ENCODE measurements at regions not wholly inside any gene's neighbourhood (a gene's known extent, or its start where the extent isn't known, plus 50 kb on each side); places are given as distances from the start of the nearest gene placed in this dataset.
"Not testable (repeated sequence)": the region's sequence is repeated elsewhere in the genome, so short reads cannot be mapped to it uniquely, and the experiment has no call there.

DNA sequence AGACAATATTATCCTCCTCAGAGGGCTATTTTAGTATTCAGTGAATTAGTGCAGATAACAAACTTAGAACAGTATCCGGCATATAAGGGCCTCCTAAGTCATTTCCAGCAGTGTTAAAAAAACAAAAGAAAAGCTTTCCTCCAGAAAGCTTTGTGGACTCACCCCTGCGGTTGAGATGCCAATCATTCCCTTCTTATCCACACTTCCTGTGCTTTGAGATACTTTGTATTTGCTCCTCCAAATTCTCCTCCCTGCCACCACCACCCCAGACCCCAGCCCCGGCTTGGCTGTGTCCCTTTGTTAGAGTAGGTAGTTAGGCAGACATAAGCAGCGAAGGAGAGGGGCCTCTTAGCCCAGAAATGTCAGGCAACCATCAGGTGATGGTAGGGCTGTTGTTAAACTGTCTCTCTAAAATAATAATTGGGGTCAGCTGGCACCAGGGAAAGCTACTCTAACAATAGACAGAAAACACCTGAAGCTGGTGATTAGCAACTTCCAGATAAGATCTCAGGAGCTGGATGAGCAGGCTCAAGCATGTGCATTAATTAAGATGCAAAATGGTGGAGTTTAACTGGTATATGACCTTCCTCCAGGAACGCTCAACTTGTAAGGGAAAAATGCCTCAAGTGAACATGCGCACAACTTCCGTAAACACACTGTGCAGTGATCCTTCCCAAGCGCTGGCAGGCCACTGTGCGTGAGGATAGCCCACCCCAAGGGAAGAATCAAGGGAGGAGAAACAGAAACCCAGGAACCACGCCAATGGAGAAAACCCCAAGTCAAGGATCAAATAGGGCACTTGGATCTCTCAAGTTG is 152.1 kb upstream of the EEA1 start:
- no peak for DNase-seq

DNA sequence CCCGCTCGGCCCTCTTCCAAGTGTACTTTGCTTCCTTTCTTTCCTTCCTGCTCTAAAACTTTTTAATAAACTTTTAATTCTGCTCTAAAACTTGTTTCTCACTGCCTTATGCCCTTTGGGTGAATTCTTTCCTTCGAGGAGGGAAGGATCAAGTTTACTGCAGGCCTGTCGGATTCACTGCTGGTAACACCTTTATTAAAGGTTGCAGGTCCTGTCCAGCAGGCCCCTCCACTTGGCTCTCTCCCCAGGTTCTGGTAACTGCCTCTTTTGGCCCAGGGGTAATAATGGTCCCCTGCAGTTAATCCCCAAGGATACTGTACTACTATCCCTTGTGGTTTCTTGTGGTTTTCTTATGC is 152.7 kb upstream of the EEA1 start:
- no peak for DNase-seq

- no peak for DNase-seq
These were observed 156.5 kb upstream of the EEA1 start for GRCh38 chr12:93085383-93086287.

- no peak for DNase-seq
These were observed 157.2 kb upstream of the EEA1 start for GRCh38 chr12:93086288-93086727.

GRCh38 chr12:93087840-93088610 is 158.9 kb upstream of the EEA1 start:
- no peak for DNase-seq

DNA sequence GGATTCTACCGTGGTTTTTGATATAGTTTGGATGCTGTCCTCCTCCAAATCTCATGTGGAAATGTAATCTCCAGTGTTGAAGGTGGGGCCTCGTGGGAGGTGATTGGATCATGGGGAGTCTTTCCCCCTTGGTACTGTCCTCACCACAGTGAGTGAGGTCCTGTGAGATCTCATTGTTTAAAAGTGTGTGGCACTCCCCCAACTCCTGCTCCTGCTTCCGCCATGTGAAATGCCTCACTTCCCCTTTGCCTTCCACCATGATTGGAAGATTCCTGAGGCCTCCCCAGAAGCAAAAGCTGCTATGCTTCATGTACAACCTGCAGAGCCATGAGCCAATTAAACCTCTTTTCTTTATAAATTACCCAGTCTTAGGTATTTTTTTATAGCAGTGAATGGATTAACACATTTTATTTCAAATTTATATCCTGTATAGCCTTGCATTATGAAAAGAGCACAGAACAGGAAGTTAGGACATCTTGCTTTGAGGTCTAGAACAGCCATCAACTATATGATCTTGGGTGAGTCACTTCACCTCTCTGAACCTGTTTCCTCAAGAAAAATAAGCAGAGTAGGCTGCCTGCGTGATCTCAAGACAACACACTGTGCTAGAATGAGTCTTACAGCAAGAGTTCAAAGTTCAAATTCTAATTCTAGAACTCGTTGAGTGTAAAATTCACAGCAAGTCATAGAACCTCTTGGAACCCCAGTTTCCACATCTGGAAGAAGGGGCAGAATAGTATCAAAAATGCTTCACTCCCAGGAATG is 160.9 kb upstream of the EEA1 start:
- DNase-seq: peak in 1 of 5 donors; percentile 65

- no peak for DNase-seq
These were observed 161.7 kb upstream of the EEA1 start for GRCh38 chr12:93090731-93091172.

DNA sequence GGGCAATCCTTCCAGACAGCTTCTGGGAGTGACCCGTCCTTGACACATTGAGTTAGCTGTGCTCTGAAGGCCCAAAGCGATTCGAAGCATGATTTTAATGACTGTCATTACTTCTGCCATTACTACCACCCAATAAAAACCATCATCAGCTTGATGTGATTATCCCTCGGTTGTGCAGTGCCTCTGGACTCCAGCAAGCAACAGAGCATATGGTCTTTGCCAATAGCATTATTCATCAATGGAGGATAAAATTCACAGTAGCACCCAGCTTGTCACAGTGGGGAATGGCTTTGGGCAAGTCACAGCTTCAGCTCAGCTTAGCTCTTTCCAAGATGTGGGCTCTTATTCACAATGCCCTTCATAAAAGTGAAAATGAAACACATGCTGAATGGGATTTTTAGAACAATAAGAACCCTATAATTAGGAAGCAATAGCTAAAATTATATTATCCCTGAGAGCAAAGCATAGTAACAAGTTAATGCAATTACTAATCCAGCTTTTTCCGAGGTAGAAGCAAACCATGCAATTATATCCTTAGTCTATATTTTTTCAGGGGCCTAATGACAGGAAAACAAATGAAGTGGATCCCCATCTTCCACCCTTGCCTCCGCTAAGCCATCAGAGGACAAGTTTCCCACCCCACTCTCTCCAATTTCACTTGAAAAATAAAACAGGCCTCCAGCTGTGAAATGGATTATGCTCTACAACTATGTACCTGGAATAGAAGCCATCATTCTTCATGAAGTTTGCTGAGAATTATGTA is 163.0 kb upstream of the EEA1 start:
- no peak for DNase-seq

- no peak for DNase-seq
These were observed 163.5 kb upstream of the EEA1 start for GRCh38 chr12:93092649-93092945.

DNA sequence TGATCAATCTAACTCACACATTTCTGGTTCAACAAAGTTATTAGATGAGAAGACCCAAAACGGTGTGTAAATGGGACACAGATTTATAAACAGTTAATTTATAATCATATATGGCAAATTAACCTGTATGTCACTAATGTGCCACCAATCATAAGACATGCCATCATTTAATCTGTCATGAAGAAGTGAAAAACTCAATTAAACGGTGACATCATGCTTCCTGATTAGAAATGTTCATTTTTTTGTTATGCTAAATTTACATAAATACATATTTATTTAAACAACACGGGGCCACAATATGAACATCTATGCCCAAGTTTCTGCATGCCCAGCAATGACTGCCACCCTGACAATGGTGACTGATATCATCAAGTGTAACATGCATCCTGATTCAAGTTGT is 164.1 kb upstream of the EEA1 start:
- no peak for DNase-seq

DNA sequence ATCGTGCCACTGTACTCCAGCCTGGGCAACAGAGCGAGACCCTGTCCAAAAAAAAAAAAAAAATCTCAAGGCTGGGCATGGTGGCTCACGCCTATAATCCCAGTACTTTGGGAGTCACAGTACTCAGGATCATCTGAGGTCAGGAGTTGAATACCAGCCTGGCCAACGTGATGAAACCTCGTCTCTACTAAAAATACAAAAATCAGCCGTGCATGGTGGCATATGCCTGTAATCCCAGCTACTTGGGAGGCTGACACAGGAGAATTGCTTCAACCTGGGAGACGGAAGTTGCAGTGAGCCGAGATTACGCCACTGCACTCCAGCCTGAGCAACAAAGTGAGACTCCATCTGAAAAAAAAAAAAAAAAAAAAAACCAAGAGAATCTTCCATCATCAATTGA is 165.1 kb upstream of the EEA1 start:
- DNase-seq: not testable (repeated sequence)

- DNase-seq: no peak
These were observed 166.1 kb upstream of the EEA1 start for GRCh38 chr12:93094988-93095737.

DNA sequence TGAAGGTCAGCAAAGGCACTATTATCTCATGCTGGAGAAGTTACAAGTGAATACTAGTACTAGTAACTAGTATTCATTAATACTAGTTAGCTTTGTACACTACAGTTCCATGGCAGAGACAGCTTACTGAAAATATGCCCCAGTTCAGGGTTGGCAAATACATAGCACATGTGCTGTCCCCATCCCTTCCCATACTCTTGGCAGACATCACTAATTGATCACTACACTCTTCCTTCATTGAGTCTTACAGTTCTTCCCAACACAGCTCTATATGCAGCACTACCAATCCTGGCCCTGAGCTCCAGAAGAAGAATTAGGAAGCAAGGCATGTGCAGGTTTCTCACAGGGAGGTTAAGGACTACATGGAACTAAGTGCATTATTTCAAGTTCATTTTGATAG is 168.3 kb upstream of the EEA1 start:
- DNase-seq: no peak

DNA sequence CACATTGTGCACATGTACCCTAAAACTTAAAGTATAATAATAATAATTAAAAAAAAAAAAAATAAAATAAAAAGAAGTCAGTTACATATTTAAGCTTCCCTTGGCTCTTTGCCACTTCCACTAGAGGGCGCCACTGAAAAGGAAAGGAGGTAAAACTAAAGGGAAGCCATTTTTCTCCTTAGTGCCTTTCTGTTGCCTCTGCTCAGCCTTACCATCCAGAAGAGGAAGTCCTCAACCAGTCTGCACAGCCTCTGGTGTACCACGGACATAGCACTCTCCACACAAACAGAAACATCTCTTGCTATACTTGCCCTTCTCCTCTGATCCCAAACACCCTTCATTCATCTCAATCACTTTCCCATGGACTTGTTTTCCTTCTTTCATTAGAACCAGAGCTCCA is 169.0 kb upstream of the EEA1 start:
- peak in 4 of 5 donors; percentile 34 to 69 (median 52) for DNase-seq

DNA sequence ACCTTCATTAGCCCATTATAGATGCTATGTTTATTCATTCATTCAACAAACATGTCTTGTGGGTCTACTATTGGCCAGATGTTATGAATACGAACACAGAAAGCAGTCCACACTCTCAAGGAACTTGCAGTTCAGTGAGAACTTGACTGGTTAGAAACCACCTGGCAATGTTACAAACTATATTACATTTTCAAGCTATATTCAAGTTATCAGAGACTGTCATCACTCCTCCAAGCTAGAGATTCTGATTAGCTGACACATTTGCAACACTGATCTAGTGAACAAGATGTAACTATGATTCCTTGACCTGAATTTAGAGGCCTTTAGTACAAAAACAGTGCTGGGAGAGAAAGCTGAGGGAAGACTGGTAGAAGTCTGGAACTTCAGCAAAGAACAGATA is 170.7 kb upstream of the EEA1 start:
- no peak for DNase-seq

DNA sequence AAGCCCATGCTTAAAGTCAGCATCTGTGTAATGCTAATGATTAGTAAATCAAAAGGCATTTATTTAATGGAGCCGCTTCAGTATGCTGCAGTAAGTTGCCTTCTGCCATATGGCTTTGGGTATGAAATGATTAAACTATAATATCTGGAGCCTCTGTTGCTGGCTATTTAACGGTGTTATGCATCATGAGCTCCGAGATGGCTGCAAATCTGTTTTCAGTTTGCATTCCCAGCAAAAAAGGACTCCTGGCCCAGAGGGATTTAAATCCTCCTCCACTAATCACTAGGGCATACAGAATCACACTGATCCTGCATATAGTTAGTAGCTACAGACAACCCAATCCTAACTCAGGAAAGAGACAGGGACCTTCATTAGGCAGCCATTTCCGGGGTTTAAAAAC is 171.5 kb upstream of the EEA1 start:
- DNase-seq: no peak

DNA sequence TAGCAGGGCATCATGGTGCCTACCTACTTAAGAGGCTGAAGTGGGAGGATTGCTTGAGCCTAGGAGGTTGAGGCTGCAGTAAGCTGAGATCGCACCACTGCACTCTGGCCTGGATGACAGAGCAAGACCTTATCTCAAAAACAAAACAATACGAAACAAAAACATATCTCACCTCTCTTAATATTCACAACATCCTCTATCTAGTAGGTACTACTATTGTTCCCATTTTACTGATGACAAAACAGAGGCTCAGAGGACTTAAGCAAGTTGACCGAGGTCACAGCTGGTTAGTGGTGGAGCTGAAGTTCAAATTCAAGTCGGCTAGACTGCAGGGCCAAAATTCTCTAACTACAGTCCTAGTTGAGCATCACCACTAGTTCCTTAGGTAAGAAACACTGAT is 172.3 kb upstream of the EEA1 start:
- no peak for DNase-seq

DNA sequence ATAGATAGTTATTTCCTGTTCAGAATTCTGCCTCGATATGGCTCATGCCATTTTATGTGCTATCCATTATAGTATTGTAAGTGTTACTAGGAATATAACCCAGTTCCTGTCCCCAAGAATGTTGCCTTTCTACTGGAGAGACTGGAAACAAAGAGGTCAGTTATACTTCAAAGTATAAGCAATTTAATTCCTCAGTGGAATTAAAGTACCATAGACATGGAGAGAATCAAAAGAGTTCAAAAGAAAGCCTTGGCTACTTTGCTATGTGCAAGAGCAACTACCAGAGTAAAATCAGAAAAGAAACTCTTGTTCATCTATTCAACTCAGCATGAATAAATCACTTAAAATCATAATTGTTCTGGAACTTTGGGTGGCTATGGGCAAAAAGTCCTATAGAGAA is 173.2 kb upstream of the EEA1 start:
- no peak for DNase-seq

- no peak for DNase-seq
These were observed 173.6 kb upstream of the EEA1 start for GRCh38 chr12:93102744-93103143.

DNA sequence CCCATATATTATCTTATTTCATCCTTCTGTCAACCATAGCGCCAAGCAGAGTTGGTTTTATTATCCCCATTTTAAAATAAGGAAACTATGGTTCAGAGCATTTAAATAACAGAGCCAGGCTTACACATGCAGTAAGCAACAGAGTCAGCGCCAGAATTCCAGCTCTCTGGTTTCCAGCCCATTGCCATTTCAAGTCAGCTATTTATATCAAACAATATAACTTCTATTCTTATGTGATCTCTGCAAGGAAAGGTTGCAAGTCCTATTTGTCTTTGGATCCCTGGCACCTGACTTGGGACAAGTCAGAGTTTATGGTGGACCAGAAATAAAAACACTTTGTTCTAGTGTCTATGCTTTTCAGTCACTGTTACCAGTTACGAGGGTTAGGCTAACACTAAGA is 174.1 kb upstream of the EEA1 start:
- DNase-seq: no peak

GRCh38 chr12:93104535-93104934 is 175.4 kb upstream of the EEA1 start:
- no peak for DNase-seq

Measured in T-helper 1 cell (primary cell).